Naive thymus-derived CD4-positive, alpha-beta T cell (primary cell): ENCODE measurements at regions not wholly inside any gene's neighbourhood (a gene's known extent, or its start where the extent isn't known, plus 50 kb on each side); places are given as distances from the start of the nearest gene placed in this dataset.

Experiments
- ATAC-seq: fragments of 150-1000 bp; cut with Tn5 transposase; 2 replicates; pipeline ENCODE4 v1.10.0; 2021; ENCODE audit warnings: mild to moderate bottlenecking, moderate library complexity
- CTCF ChIA-PET: fragments of 350-600 bp; sonication (Branson Sonifier 250); formaldehyde crosslinking; loops from one replicate; lab custom pipeline; 2021; ENCODE audit warnings: antibody characterized with exemption; lab: Charles Lee
- POLR2A ChIA-PET: fragments of 350-600 bp; sonication (Branson Sonifier 250); formaldehyde crosslinking; loops from one replicate; lab custom pipeline; 2021; ENCODE audit warnings: antibody characterized with exemption, inconsistent platforms; lab: Charles Lee
- DNase-seq, 9 donors: peaks; one replicate each; pipeline versions ENCODE4 v3.0.0 to v3.0.0-alpha.2; 2020 to 2022; ENCODE audit warnings: mixed read lengths in 1 of 9
- H3K27ac ChIP-seq: one replicate; pipeline ENCODE4 v1.7.0; 2013; ENCODE audit warnings: mild to moderate bottlenecking, low read depth, low read length, moderate library complexity
- H3K27me3 ChIP-seq, 2 donors: one replicate each; pipeline ENCODE4 v1.7.0; 2013; ENCODE audit warnings: low read length in 2 of 2, mild to moderate bottlenecking in 2 of 2, moderate library complexity in 2 of 2; ENCODE audit not compliant: control insufficient read depth in 2 of 2, insufficient read depth in 2 of 2
- H3K36me3 ChIP-seq, 3 experiments: 1 replicate in 2 of 3; 2 replicates in 1 of 3; pipeline ENCODE4 v1.7.0; 2013; ENCODE audit warnings: low read length in 3 of 3, mild to moderate bottlenecking in 3 of 3, moderate library complexity in 1 of 3; ENCODE audit not compliant: insufficient read depth in 3 of 3, control insufficient read depth in 2 of 3
- H3K4me1 ChIP-seq, 2 donors: one replicate each; pipeline ENCODE4 v1.7.0; 2013; ENCODE audit warnings: low read length in 2 of 2, mild to moderate bottlenecking in 2 of 2, moderate library complexity in 1 of 2; ENCODE audit not compliant: control insufficient read depth in 2 of 2, insufficient read depth in 2 of 2
- H3K4me3 ChIP-seq: 2 replicates; pipeline ENCODE4 v1.7.0; 2013; ENCODE audit warnings: mild to moderate bottlenecking, low read length
- H3K9me3 ChIP-seq, 3 experiments: 1 replicate in 2 of 3; 2 replicates in 1 of 3; pipeline ENCODE4 v1.7.0; 2013; ENCODE audit warnings: low read length in 3 of 3; ENCODE audit not compliant: control insufficient read depth in 2 of 3
- H3K27ac Mint-ChIP-seq, 9 donors: one replicate each; pipeline ENCODE4 v1.8.0; 2020 to 2022; ENCODE audit warnings: mixed read lengths in 9 of 9, mild to moderate bottlenecking in 8 of 9, moderate library complexity in 5 of 9, inconsistent platforms in 2 of 9
- H3K27me3 Mint-ChIP-seq, 5 donors: one replicate each; pipeline ENCODE4 v1.8.0; 2021 to 2022; ENCODE audit warnings: mixed read lengths in 5 of 5, mild to moderate bottlenecking in 1 of 5
- H3K36me3 Mint-ChIP-seq, 5 donors: one replicate each; pipeline ENCODE4 v1.8.0; 2020 to 2022; ENCODE audit warnings: mixed read lengths in 5 of 5, mild to moderate bottlenecking in 3 of 5, inconsistent platforms in 1 of 5
- H3K4me1 Mint-ChIP-seq, 7 donors: one replicate each; pipeline ENCODE4 v1.8.0; 2020 to 2022; ENCODE audit warnings: mixed read lengths in 7 of 7, mild to moderate bottlenecking in 3 of 7, inconsistent platforms in 1 of 7
- H3K4me3 Mint-ChIP-seq, 10 donors: one replicate each; pipeline ENCODE4 v1.8.0; 2020 to 2022; ENCODE audit warnings: mild to moderate bottlenecking in 10 of 10, mixed read lengths in 10 of 10, moderate library complexity in 6 of 10, inconsistent platforms in 2 of 10
- H3K9me3 Mint-ChIP-seq, 11 donors: one replicate each; pipeline ENCODE4 v1.8.0; 2020 to 2022; ENCODE audit warnings: mixed read lengths in 11 of 11, mild to moderate bottlenecking in 4 of 11, inconsistent platforms in 1 of 11, moderate library complexity in 1 of 11
- intact Hi-C, 2 donors: fragments of 100-400 bp; cut with micrococcal nuclease; formaldehyde crosslinking; loops; one replicate each; pipeline ENCODE4 v1.15.1; 2023

DNA sequence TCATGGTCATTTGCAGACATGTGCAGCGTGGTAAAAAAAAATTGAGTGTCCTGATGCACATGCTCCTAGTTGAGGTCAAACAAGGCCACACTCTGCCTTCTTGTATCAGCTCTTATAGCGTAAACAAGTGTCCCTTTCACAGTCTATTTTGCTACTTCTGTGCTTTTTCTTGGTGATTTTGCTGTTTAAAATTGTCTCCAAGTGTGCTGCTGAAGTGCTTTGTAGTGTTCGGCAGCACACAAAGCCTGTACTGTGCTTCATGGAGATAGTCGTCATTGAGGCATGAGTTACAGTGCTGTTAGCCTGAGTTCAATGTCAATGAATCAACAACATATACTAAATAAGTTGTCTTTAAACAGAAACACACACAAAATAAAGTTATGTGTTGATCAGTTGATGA is 690.4 kb upstream of the MEF2C start:
- Histone ChIP-seq H3K4me1 (no peaks in the 10 kb centered on the region), H3K4me3 (no peak overlapping the region), H3K27ac (no peak overlapping the region), H3K9me3 (no peaks in the 10 kb centered on the region), H3K36me3 (no peaks in the 10 kb centered on the region), H3K27me3 (no peaks in the 10 kb centered on the region)
- Mint-ChIP-seq H3K27me3 (no peaks in the 10 kb centered on the region), H3K9me3 (peaks cover 0 to 5% (median 0%) of the 10 kb centered on the region in 11 donors), H3K4me3 (no peak overlapping the region), H3K4me1 (no peaks in the 10 kb centered on the region), H3K36me3 (no peaks in the 10 kb centered on the region), H3K27ac (no peak overlapping the region)
- intact Hi-C loops, result no loop called here
- DNase-seq, result no peak
- no peak for ATAC-seq
- CTCF ChIA-PET, result no interaction called here
- POLR2A ChIA-PET, result no interaction called here

DNA sequence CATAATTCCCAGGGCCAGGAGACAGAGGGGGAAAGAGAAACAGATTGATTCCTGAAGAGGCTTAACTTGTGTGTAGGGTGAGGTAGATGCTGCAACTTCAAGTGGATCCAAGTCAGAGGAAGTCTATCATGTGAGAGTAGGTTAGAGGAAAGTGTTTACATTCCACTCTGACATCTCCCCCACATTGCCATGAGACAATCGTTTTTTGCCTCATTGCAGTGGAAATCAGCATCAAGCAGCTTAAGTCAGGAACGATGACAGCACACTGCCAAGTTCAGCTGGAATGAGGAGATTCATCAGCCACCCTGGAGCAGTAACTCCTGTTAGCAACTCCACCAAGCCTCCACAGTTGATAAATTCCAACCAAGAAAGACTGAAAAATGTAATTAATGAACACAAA is 689.7 kb upstream of the MEF2C start:
- intact Hi-C loops, result no loop called here
- ATAC-seq (no peak), DNase-seq (no peak)
- Histone ChIP-seq H3K36me3 (no peaks in the 10 kb centered on the region), H3K27ac (no peak overlapping the region), H3K27me3 (no peaks in the 10 kb centered on the region), H3K4me1 (no peaks in the 10 kb centered on the region), H3K4me3 (no peak overlapping the region), H3K9me3 (no peaks in the 10 kb centered on the region)
- H3K4me3 Mint-ChIP-seq, result no peak overlapping the region
- ChIA-PET CTCF (no interaction called here), POLR2A (no interaction called here)
- no peaks in the 10 kb centered on the region for H3K36me3 Mint-ChIP-seq
- H3K27ac Mint-ChIP-seq, result no peak overlapping the region
- H3K27me3 Mint-ChIP-seq, result no peaks in the 10 kb centered on the region
- H3K4me1 Mint-ChIP-seq, result no peaks in the 10 kb centered on the region
- peaks cover 0 to 5% (median 0%) of the 10 kb centered on the region in 11 donors for H3K9me3 Mint-ChIP-seq

DNA sequence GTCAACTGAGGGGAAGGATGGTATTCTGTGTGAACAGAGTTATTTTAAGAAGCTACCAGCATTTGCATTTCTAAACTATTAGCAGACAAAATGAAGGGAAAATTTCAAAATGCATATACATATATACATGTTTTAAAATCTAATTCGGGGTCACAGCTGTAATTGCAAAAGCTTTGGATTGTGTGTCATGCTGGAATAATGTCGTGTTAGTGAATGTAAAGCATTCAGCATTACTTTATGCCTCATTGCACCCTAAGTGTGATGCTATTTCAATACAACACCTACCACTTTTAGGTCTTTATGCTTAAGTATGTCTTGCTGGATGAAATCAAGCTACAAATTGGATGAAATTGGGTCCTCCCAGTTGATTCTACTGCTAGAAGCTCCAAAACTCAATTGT is 687.6 kb upstream of the MEF2C start:
- Histone ChIP-seq H3K27me3 (no peaks in the 10 kb centered on the region), H3K4me1 (no peaks in the 10 kb centered on the region), H3K36me3 (no peaks in the 10 kb centered on the region), H3K27ac (no peak overlapping the region), H3K4me3 (no peak overlapping the region), H3K9me3 (no peaks in the 10 kb centered on the region)
- H3K27ac Mint-ChIP-seq, result no peak overlapping the region
- no peaks in the 10 kb centered on the region for H3K4me1 Mint-ChIP-seq
- H3K4me3 Mint-ChIP-seq, result no peak overlapping the region
- H3K27me3 Mint-ChIP-seq, result no peaks in the 10 kb centered on the region
- ChIA-PET CTCF (no interaction called here), POLR2A (no interaction called here)
- H3K36me3 Mint-ChIP-seq, result no peaks in the 10 kb centered on the region
- H3K9me3 Mint-ChIP-seq, result peaks cover 0 to 5% (median 0%) of the 10 kb centered on the region in 11 donors
- ATAC-seq (no peak), DNase-seq (no peak)
- intact Hi-C loops, result no loop called here

DNA sequence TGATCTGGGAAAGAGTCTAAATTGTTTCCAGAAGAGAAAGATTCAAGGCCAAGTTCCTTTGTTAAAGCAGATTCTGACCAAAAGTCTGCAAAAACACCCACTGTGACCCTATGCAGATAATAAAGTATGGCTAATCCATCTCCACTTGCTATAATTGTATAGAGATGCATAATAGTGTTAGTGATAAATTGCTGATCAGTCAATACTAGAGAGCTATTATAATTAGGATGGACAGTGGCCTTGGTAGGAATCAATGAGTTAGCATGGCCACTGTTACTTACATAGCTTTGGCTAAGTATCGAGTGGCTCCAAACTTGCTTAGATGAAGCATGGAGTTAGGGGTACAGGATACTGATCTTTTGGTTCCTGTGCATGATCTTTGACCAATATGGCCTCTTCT is 683.4 kb upstream of the MEF2C start:
- H3K9me3 ChIP-seq, result no peaks in the 10 kb centered on the region
- H3K36me3 Mint-ChIP-seq, result no peaks in the 10 kb centered on the region
- DNase-seq, result no peak
- ATAC-seq, result no peak
- no peak overlapping the region for H3K27ac ChIP-seq
- H3K27me3 ChIP-seq, result no peaks in the 10 kb centered on the region
- intact Hi-C loops, result no loop called here
- H3K27ac Mint-ChIP-seq, result no peak overlapping the region
- H3K36me3 ChIP-seq, result no peaks in the 10 kb centered on the region
- POLR2A ChIA-PET, result no interaction called here
- no peaks in the 10 kb centered on the region for H3K27me3 Mint-ChIP-seq
- H3K4me1 ChIP-seq, result no peaks in the 10 kb centered on the region
- H3K9me3 Mint-ChIP-seq, result peaks cover 0 to 5% (median 0%) of the 10 kb centered on the region in 11 donors
- H3K4me3 ChIP-seq, result no peak overlapping the region
- H3K4me1 Mint-ChIP-seq, result no peaks in the 10 kb centered on the region
- CTCF ChIA-PET, result no interaction called here
- H3K4me3 Mint-ChIP-seq, result no peak overlapping the region

DNA sequence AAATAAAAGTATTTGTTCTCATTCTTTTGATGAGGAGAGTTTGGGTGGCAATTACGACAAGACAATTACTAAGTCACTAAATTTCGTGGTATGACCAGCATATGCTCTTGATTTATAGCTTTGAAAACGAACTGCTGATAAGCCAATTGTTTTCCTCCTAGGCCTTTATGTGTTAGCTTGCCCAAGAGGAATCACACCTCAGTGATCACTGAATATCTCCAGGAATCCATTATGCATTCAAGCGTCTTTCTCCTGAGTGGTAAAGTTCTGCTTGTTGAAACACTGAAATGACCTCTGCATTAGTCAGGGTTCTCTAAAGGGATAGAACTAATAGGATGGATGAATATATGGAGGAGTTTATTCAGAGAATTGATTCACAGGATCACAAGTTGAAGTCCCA is 677.7 kb upstream of the MEF2C start:
- intact Hi-C loops, result no loop called here
- Histone ChIP-seq H3K27me3 (no peaks in the 10 kb centered on the region), H3K4me3 (no peak overlapping the region), H3K9me3 (no peaks in the 10 kb centered on the region), H3K36me3 (no peaks in the 10 kb centered on the region), H3K4me1 (no peaks in the 10 kb centered on the region), H3K27ac (no peak overlapping the region)
- Mint-ChIP-seq H3K4me1 (no peaks in the 10 kb centered on the region), H3K9me3 (peaks cover 0 to 6% (median 0%) of the 10 kb centered on the region in 11 donors), H3K4me3 (no peak overlapping the region), H3K27me3 (no peaks in the 10 kb centered on the region), H3K27ac (no peak overlapping the region), H3K36me3 (no peaks in the 10 kb centered on the region)
- DNase-seq (no peak), ATAC-seq (no peak)
- CTCF ChIA-PET, result interaction anchor here (0.5 kb wide), 1 partner anchor 124 kb away, joined by 3 read pairs; no protein-coding TSS in a partner anchor
- POLR2A ChIA-PET, result no interaction called here

DNA sequence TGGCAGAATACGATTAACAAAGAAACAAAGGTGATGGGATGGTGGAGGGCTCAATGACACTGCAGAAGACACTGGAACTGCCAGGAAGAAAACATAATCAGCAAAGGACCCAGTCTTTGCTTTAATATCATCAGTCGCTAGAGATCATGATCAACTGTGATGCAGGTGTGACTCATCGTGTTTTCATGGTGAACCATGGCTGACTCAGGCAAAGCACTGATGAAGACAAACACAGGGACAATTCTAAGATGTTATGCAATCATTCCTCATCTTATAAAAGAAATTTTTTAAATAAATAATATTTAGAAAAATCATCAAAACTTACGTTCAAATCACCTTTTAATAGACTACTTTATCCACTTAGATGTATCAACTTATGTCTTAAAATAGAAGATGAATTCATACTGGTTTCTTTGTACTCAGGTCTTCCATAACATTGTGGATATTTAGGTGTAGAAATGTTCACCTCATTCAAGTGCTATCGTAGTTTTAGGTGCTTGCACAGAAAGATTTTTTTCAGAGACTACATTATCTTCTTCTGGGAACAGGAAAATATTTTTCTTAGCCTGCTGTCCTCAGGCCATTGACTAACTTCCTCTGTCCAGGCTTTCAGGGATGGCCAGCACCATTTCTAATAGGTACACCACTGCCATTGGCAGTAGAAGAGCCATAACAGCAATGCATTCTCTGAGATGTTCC is 673.4 kb upstream of the MEF2C start:
- peaks cover 0 to 6% (median 0%) of the 10 kb centered on the region in 11 donors for H3K9me3 Mint-ChIP-seq
- intact Hi-C loops, result no loop called here
- ATAC-seq, result no peak
- no peaks in the 10 kb centered on the region for H3K27me3 Mint-ChIP-seq
- DNase-seq, result no peak
- H3K4me3 Mint-ChIP-seq, result no peak overlapping the region
- H3K4me3 ChIP-seq, result no peak overlapping the region
- H3K27ac Mint-ChIP-seq, result no peak overlapping the region
- H3K9me3 ChIP-seq, result no peaks in the 10 kb centered on the region
- H3K27me3 ChIP-seq, result no peaks in the 10 kb centered on the region
- no peaks in the 10 kb centered on the region for H3K4me1 Mint-ChIP-seq
- no peak overlapping the region for H3K27ac ChIP-seq
- no peaks in the 10 kb centered on the region for H3K4me1 ChIP-seq
- ChIA-PET CTCF (no interaction called here), POLR2A (no interaction called here)
- H3K36me3 ChIP-seq, result no peaks in the 10 kb centered on the region
- H3K36me3 Mint-ChIP-seq, result no peaks in the 10 kb centered on the region

DNA sequence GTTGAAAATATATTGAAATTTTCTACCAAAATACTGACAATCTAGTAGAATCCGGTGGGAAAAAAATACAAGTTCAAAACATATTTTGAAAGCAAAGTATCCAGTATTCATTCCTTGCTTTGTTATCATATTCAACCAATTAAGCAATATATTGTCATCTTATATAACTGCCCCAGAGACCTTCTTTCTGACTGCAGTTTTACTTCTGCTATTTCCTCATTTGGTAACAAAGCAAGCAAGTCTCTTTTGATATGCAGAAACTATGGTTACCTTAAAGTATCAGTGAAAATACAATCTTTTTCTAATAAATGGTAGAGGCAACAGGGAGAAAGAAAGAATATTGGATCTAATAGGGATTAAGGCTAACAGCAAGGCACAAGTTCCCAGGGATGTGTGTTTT is 663.7 kb upstream of the MEF2C start:
- H3K4me1 Mint-ChIP-seq, result no peaks in the 10 kb centered on the region
- intact Hi-C loops, result no loop called here

More for the DNA sequence above, 663.7 kb upstream of the MEF2C start:
- no peak for ATAC-seq
- Mint-ChIP-seq H3K27ac (no peak overlapping the region), H3K9me3 (peaks cover 0 to 4% (median 0%) of the 10 kb centered on the region in 11 donors), H3K36me3 (no peaks in the 10 kb centered on the region), H3K4me3 (no peak overlapping the region), H3K27me3 (no peaks in the 10 kb centered on the region)
- no peak for DNase-seq
- Histone ChIP-seq H3K4me3 (no peak overlapping the region), H3K27me3 (no peaks in the 10 kb centered on the region), H3K9me3 (no peaks in the 10 kb centered on the region), H3K27ac (no peak overlapping the region), H3K36me3 (no peaks in the 10 kb centered on the region), H3K4me1 (no peaks in the 10 kb centered on the region)
- ChIA-PET POLR2A (no interaction called here), CTCF (interaction anchor here (0.7 kb wide), 1 partner anchor 449 kb away, joined by 3 read pairs; no protein-coding TSS in a partner anchor)
